ENCODE measurements at regions not wholly inside any gene's neighbourhood (a gene's known extent, or its start where the extent isn't known, plus 50 kb on each side); places are given as distances from the start of the nearest gene placed in this dataset.

DNA sequence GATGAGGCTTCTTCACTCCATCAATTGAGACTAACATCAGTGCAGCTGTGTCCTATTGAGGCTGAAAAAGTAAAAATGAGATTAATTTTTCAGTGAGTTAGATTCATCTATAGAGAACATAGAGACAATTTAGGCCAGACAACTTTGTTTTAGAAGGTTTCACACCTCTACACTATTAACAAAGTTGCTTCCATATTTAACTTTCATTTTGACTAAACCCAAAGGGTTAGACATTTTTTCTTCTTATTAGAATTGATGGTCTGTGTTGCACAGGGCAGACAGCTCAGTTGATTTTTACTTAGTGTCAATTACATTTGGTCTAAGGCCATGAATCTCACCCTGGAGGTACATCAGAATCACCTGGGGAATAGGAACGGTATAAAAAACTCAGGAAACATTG, 130.2 kb upstream of the NXPH2 start:
- no CpG with 5 or more reads among the region's 1 CpG for WGBS (ENCODE audit: insufficient coverage)
- no peak overlapping the region for H3K4me3 ChIP-seq (ENCODE audit: control extremely low read depth in 1 of 5, extremely low read depth in 1 of 5, insufficient read depth in 1 of 5, low read depth in 2 of 5, low read length in 4 of 5)
- no peak overlapping the region for H3K9ac ChIP-seq (ENCODE audit: low read length)
- no peak overlapping the region for H3K27ac Mint-ChIP-seq
- H3K79me2 ChIP-seq (ENCODE audit: control insufficient read depth, insufficient read depth, low read length) = no peaks in the 10 kb centered on the region
- H3K36me3 ChIP-seq (replicated peaks in 1 of 2; ENCODE audit: control extremely low read depth in 1 of 2, control insufficient read depth in 1 of 2, extremely low read depth in 1 of 2, insufficient read depth in 2 of 2, low read length in 1 of 2) = no peaks in the 10 kb centered on the region
- H3K9me3 Mint-ChIP-seq (ENCODE audit: insufficient read depth) = peaks cover 2% of the 10 kb centered on the region
- no peak for ATAC-seq (ENCODE audit: low read depth)
- H4K20me1 ChIP-seq (ENCODE audit: control insufficient read depth, insufficient read depth, low read length, poor library complexity, severe bottlenecking) = no peaks in the 10 kb centered on the region
- no peak overlapping the region for H3K4me2 ChIP-seq (replicated peaks; ENCODE audit: low read depth, low read length, poor library complexity, severe bottlenecking)
- no peaks in the 10 kb centered on the region for H3K4me1 ChIP-seq (ENCODE audit: control insufficient read depth in 2 of 2, insufficient read depth in 2 of 2, low read length in 2 of 2)
- CTCF ChIA-PET = no interaction called here
- no peak for TF ChIP-seq CTCF (IDR thresholded peaks at IDR 0.05)
- no peak for TF ChIP-seq EZH2 (IDR thresholded peaks at IDR 0.05; ENCODE audit: borderline replicate concordance, insufficient read depth, low read depth, low read length, poor library complexity, severe bottlenecking)
- POLR2A ChIA-PET = no interaction called here
- no peak overlapping the region for H3K4me3 Mint-ChIP-seq
- H3K27me3 Mint-ChIP-seq = no peaks in the 10 kb centered on the region
- H3K4me1 Mint-ChIP-seq = no peaks in the 10 kb centered on the region
- no peak overlapping the region for H3K27ac ChIP-seq (ENCODE audit: low read length in 2 of 2)
- no peaks in the 10 kb centered on the region for H3K27me3 ChIP-seq (replicated peaks in 1 of 4; ENCODE audit: control extremely low read depth in 1 of 4, control insufficient read depth in 3 of 4, insufficient read depth in 4 of 4, low read length in 3 of 4)
- no peak for DNase-seq
- H3K9me3 ChIP-seq (ENCODE audit: control extremely low read depth in 1 of 3, control insufficient read depth in 2 of 3, insufficient read depth in 1 of 3, low read length in 2 of 3) = no peaks in the 10 kb centered on the region
- H2AFZ ChIP-seq (ENCODE audit: insufficient read depth, low read depth, low read length, poor library complexity, severe bottlenecking) = no peak overlapping the region
- intact Hi-C loops (cut with micrococcal nuclease) = no loop called here

DNA sequence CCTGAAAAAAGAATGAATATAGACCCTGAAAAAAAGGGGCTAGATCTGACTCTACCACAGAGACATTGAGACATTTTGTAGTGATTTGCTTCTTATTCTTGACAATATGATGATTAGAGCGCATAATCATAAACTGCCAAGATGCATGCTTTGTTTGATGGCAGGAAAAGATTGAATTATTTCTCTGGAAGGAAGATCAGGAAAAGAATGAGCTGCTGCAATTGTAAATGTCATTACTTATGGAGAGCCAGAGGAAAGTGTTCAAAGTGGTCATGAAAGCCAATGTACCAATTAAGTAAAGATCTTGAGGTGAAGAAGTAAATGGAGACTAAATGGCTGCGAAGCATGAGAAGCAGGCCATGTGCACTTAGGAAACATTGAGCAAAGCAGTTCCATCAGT, 126.4 kb upstream of the NXPH2 start:
- H3K27ac Mint-ChIP-seq = no peak overlapping the region
- Histone ChIP-seq H3K4me1 (ENCODE audit: control insufficient read depth in 2 of 2, insufficient read depth in 2 of 2, low read length in 2 of 2) (no peaks in the 10 kb centered on the region), H3K4me3 (ENCODE audit: control extremely low read depth in 1 of 5, extremely low read depth in 1 of 5, insufficient read depth in 1 of 5, low read depth in 2 of 5, low read length in 4 of 5) (no peak overlapping the region), H3K27ac (ENCODE audit: low read length in 2 of 2) (no peak overlapping the region), H3K27me3 (replicated peaks in 1 of 4; ENCODE audit: control extremely low read depth in 1 of 4, control insufficient read depth in 3 of 4, insufficient read depth in 4 of 4, low read length in 3 of 4) (no peaks in the 10 kb centered on the region), H2AFZ (ENCODE audit: insufficient read depth, low read depth, low read length, poor library complexity, severe bottlenecking) (no peak overlapping the region), H3K36me3 (replicated peaks in 1 of 2; ENCODE audit: control extremely low read depth in 1 of 2, control insufficient read depth in 1 of 2, extremely low read depth in 1 of 2, insufficient read depth in 2 of 2, low read length in 1 of 2) (no peaks in the 10 kb centered on the region), H3K9ac (ENCODE audit: low read length) (no peak overlapping the region), H3K4me2 (replicated peaks; ENCODE audit: low read depth, low read length, poor library complexity, severe bottlenecking) (no peak overlapping the region), H4K20me1 (ENCODE audit: control insufficient read depth, insufficient read depth, low read length, poor library complexity, severe bottlenecking) (no peaks in the 10 kb centered on the region), H3K9me3 (ENCODE audit: control extremely low read depth in 1 of 3, control insufficient read depth in 2 of 3, insufficient read depth in 1 of 3, low read length in 2 of 3) (peaks cover 0 to 11% (median 0%) of the 10 kb centered on the region in 3 donors), H3K79me2 (ENCODE audit: control insufficient read depth, insufficient read depth, low read length) (no peaks in the 10 kb centered on the region)
- no peaks in the 10 kb centered on the region for H3K27me3 Mint-ChIP-seq
- POLR2A ChIA-PET = no interaction called here
- no peak for DNase-seq
- intact Hi-C loops (cut with micrococcal nuclease) = no loop called here
- CTCF ChIA-PET = no interaction called here
- WGBS (ENCODE audit: insufficient coverage) = 86% methylated on average over 1 of the region's 2 CpGs
- TF ChIP-seq EZH2 (IDR thresholded peaks at IDR 0.05; ENCODE audit: borderline replicate concordance, insufficient read depth, low read depth, low read length, poor library complexity, severe bottlenecking) = no peak
- TF ChIP-seq CTCF (IDR thresholded peaks at IDR 0.05) = no peak
- ATAC-seq (ENCODE audit: low read depth) = no peak
- peaks cover 4% of the 10 kb centered on the region for H3K9me3 Mint-ChIP-seq (ENCODE audit: insufficient read depth)
- H3K4me1 Mint-ChIP-seq = no peaks in the 10 kb centered on the region
- no peak overlapping the region for H3K4me3 Mint-ChIP-seq

Measured in B cell (primary cell).